GM12891 (cell line): ENCODE measurements at regions not wholly inside any gene's neighbourhood (a gene's known extent, or its start where the extent isn't known, plus 50 kb on each side); places are given as distances from the start of the nearest gene placed in this dataset.

Source experiments
- PAX5 ChIP-seq: IDR thresholded peaks from 2 replicates; pipeline ENCODE4 v1.6.1; 2011; ENCODE audit warnings: low read length, moderate library complexity, mild to moderate bottlenecking; ENCODE audit not compliant: insufficient read depth, severe bottlenecking
- POLR2A ChIP-seq: IDR thresholded peaks from 2 replicates; pipeline ENCODE4 v1.6.1; 2011; ENCODE audit warnings: low read depth, low read length, control low read depth
- POLR2AphosphoS5 ChIP-seq: IDR thresholded peaks from 2 replicates; pipeline ENCODE4 v1.6.1; 2011; ENCODE audit warnings: low read depth, low read length, control low read depth
- SPI1 ChIP-seq: IDR thresholded peaks from 2 replicates; pipeline ENCODE4 v1.6.1; 2011; ENCODE audit warnings: low read depth, low read length, control low read depth
- TAF1 ChIP-seq: IDR thresholded peaks from 2 replicates; pipeline ENCODE4 v1.6.1; 2011; ENCODE audit warnings: low read depth, low read length, control low read depth

DNA sequence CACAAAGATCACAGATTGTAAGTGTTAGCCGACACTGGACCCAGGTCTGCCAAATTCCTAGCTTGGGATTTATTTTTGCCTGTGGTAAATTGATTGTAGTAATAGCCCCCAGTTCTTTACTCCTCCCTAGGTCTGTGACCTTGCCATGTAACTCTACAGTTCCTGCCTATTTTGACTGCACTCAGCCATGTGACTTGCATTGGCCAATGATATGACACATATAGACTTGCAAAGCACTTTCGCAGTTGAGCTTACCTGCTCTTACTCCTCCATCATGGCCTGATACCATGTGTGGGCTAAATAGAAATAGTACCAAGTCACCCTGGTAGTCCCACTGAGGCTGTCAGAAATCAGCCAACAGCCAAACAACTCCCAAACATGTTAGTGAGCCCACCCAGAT, 240.3 kb downstream of the DUSP6 start:
- TF ChIP-seq POLR2A (no peak), PAX5 (no peak), POLR2AphosphoS5 (no peak), SPI1 (no peak), TAF1 (no peak)
